GM06990 (cell line): ENCODE measurements at regions not wholly inside any gene's neighbourhood (a gene's known extent, or its start where the extent isn't known, plus 50 kb on each side); places are given as distances from the start of the nearest gene placed in this dataset.

Experiments
- DNase-seq: peaks from one replicate; pipeline ENCODE4 v3.0.0-alpha.2; 2011; ENCODE audit not compliant: insufficient read length; ENCODE audit errors: extremely low read depth
- H3K27me3 ChIP-seq: replicated peaks from 2 replicates; pipeline ENCODE4 v1.6.0; 2011; ENCODE audit warnings: low read length; ENCODE audit not compliant: control insufficient read depth, insufficient read depth
- H3K36me3 ChIP-seq: 2 replicates; pipeline ENCODE4 v1.5.1; 2011; ENCODE audit warnings: low read length; ENCODE audit not compliant: control insufficient read depth, insufficient read depth
- H3K4me3 ChIP-seq: replicated peaks from 2 replicates; pipeline ENCODE4 v1.5.1; 2011; ENCODE audit warnings: low read depth, mild to moderate bottlenecking, control low read depth, low read length
- TF ChIP-seq, protein P1 (sequence below): IDR thresholded peaks from 2 replicates; pipeline ENCODE4 v1.5.1; 2011; ENCODE audit warnings: low read length, control low read depth, mild to moderate bottlenecking, inconsistent platforms; ENCODE audit not compliant: insufficient read depth, poor library complexity, severe bottlenecking

DNA sequence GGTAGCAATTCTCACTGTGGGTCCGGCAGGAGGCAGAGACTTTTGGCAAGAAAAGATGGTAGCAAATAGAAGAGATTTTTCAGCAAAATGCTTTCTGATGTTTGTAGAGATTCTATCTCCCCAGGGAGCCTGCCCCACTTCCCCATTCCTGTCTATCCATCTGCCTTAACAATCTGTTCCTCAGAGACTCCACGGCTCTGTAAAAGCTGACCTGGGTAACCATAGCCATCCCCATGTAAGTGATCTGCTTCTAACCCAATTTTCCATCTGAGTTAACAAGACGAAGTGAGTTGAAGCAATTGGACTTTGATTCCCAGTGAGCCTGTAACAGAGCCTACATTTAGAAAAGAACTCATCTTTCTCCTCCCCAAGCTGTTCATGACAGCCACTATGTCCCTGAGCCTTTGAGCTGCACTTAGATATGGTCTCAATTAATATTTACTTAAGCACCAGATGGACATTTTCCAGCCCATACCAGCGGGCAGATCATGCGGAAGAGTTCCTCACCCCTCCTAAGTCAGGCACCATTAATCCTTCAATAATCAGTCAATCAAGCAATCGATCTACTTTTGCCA lies 896.1 kb downstream of the CCSER2 start:
- TF ChIP-seq, protein P1, sequence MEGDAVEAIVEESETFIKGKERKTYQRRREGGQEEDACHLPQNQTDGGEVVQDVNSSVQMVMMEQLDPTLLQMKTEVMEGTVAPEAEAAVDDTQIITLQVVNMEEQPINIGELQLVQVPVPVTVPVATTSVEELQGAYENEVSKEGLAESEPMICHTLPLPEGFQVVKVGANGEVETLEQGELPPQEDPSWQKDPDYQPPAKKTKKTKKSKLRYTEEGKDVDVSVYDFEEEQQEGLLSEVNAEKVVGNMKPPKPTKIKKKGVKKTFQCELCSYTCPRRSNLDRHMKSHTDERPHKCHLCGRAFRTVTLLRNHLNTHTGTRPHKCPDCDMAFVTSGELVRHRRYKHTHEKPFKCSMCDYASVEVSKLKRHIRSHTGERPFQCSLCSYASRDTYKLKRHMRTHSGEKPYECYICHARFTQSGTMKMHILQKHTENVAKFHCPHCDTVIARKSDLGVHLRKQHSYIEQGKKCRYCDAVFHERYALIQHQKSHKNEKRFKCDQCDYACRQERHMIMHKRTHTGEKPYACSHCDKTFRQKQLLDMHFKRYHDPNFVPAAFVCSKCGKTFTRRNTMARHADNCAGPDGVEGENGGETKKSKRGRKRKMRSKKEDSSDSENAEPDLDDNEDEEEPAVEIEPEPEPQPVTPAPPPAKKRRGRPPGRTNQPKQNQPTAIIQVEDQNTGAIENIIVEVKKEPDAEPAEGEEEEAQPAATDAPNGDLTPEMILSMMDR: no peak
- H3K36me3 ChIP-seq: no peaks in the 10 kb centered on the region
- no peak overlapping the region for H3K4me3 ChIP-seq
- peaks cover 3% of the 10 kb centered on the region; the same call in 1 of the 2 replicates for H3K27me3 ChIP-seq
- DNase-seq: no peak

DNA sequence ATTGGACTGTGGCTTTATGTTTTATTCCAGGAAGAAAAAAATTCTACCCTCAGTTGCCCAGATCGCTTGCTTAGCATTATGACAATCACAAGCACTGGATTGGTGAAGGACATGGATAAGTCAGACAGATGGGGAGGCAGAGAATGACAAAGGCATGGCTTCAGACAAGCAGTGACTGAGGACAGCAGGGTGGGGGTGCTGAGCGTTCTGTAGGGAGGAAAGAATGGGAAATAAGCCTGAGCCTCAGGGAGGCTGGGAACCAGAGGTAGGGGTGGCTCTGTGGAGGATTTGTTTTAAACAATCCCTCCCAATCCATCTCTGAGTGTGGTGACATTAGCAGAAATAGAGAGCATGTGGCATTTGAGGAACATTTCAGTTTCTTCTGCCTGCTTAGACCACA lies 896.9 kb downstream of the CCSER2 start:
- Histone ChIP-seq H3K27me3 (peaks cover 3% of the 10 kb centered on the region; the same call in 1 of the 2 replicates), H3K4me3 (no peak overlapping the region), H3K36me3 (no peaks in the 10 kb centered on the region)
- TF ChIP-seq, protein P1: no peak
- DNase-seq: no peak

DNA sequence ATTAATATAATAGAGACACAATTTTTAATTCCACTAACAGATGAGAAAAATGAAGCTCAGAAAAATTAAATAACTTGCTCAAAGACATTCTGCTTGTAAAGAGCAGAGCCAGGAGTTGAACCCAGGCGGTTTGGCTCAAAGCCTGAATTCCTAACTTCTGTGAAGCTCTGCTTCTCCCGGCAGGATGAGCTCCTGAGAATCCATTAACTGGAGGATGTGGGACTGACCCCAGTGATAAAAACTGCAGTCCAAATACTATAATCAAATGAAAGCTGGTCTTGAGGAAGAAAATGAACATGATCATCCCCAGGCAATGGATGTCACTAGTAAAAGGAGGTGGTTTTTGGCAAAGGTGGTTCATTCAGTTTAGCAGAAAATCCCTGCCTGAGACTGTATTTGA lies 898.2 kb downstream of the CCSER2 start:
- TF ChIP-seq, protein P1: no peak
- H3K4me3 ChIP-seq: no peak overlapping the region
- no peaks in the 10 kb centered on the region for H3K36me3 ChIP-seq
- no peak for DNase-seq
- peaks cover 3% of the 10 kb centered on the region; the same call in 1 of the 2 replicates for H3K27me3 ChIP-seq

DNA sequence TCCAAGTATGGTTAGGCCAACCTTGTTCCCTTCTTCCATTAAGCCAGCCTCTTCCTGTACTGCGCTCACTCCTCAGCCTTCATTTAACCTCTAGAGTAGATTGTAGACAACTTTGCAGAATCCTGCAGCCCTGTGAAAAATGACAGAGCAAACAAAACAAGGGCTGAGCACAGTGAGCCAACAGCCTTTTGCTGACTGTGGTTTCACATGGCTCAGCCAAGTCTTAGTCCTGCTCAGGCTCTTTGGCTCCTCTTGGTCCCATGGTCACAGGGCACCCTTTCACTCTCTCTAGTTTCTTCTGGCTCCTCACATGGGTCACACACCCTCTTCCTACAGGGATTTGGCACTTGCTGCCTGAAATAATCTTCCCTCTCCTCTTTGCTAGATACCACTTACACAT lies 900.3 kb downstream of the CCSER2 start:
- H3K4me3 ChIP-seq: no peak overlapping the region
- H3K27me3 ChIP-seq: peaks cover 3% of the 10 kb centered on the region; the same call in 1 of the 2 replicates
- DNase-seq: no peak
- H3K36me3 ChIP-seq: no peaks in the 10 kb centered on the region
- TF ChIP-seq, protein P1: no peak

DNA sequence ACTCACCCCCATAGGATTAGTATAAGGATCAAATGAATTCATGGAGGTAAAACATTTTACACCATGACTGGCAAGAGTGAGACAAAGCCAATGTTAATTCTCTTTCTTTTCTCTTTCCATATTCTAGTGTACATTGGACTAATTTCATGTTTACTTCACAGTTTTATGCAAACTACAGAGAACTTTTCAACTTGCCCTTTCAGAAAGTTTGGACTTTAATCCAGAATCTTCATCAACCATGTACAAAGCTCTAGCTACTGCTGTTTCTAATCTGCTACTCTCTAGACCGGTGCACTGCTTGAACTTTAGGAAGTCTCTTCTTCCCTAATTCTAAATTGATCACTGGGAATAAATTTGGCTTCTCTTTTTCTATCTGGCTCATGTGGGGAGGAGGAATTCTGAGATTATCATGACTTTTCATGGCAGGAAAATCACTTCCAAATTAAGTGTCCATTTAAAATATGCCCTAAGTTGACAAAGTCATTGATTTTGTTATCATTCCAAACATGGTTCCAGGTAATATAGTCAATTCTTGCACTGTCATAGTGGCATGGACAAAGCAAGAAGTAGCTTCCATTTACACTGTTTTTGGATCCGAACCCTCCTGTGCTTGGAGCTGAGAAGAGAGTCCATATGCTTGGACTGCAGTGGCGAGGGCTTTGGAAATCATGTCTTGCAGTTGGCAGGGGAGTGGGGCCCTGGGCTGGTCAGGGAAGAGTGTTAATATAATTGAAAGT lies 903.3 kb downstream of the CCSER2 start:
- H3K4me3 ChIP-seq: no peak overlapping the region
- TF ChIP-seq, protein P1: no peak
- no peak for DNase-seq
- H3K27me3 ChIP-seq: no peaks in the 10 kb centered on the region
- H3K36me3 ChIP-seq: no peaks in the 10 kb centered on the region
